ENCODE measurements at regions not wholly inside any gene's neighbourhood (a gene's known extent, or its start where the extent isn't known, plus 50 kb on each side); places are given as distances from the start of the nearest gene placed in this dataset.

GRCh38 chr5:1701884-1702283 lies 97.8 kb downstream of the MRPL36 start:
- TF ChIP-seq CTCF (conservative IDR thresholded peaks at IDR 0.05; ENCODE audit: low read depth, low read length) (no peak), EZH2 (IDR thresholded peaks at IDR 0.05; ENCODE audit: low read length, unreplicated experiment) (no peak)
